ENCODE measurements at regions not wholly inside any gene's neighbourhood (a gene's known extent, or its start where the extent isn't known, plus 50 kb on each side); places are given as distances from the start of the nearest gene placed in this dataset.

DNA sequence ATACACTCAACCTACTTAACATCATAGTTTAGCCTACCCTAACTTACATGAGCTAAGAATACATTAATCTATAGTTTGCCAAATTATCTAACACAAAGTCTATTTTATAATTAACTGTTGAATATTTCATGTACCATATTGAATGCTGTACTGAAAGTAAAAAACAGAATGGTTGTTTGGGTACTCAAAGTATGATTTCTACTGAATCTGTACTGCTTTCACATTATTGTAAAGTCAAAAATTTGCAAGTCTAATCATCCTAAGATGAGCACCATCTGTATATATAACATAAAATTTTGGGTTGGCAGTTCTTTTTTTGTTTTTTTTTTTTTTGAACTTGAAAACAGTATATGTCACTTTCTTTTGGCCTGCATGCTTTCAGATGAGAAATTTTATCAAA lies 1212.6 kb downstream of the SLITRK5 start:
- TF ChIP-seq, protein P1, sequence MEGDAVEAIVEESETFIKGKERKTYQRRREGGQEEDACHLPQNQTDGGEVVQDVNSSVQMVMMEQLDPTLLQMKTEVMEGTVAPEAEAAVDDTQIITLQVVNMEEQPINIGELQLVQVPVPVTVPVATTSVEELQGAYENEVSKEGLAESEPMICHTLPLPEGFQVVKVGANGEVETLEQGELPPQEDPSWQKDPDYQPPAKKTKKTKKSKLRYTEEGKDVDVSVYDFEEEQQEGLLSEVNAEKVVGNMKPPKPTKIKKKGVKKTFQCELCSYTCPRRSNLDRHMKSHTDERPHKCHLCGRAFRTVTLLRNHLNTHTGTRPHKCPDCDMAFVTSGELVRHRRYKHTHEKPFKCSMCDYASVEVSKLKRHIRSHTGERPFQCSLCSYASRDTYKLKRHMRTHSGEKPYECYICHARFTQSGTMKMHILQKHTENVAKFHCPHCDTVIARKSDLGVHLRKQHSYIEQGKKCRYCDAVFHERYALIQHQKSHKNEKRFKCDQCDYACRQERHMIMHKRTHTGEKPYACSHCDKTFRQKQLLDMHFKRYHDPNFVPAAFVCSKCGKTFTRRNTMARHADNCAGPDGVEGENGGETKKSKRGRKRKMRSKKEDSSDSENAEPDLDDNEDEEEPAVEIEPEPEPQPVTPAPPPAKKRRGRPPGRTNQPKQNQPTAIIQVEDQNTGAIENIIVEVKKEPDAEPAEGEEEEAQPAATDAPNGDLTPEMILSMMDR (tag by site-specific recombination; IDR thresholded peaks at IDR 0.05): no peak
- TF ChIP-seq HOXA7 (CRISPR knock-in tag; IDR thresholded peaks at IDR 0.05; ENCODE audit: borderline replicate concordance): no peak
- TF ChIP-seq, protein P2, sequence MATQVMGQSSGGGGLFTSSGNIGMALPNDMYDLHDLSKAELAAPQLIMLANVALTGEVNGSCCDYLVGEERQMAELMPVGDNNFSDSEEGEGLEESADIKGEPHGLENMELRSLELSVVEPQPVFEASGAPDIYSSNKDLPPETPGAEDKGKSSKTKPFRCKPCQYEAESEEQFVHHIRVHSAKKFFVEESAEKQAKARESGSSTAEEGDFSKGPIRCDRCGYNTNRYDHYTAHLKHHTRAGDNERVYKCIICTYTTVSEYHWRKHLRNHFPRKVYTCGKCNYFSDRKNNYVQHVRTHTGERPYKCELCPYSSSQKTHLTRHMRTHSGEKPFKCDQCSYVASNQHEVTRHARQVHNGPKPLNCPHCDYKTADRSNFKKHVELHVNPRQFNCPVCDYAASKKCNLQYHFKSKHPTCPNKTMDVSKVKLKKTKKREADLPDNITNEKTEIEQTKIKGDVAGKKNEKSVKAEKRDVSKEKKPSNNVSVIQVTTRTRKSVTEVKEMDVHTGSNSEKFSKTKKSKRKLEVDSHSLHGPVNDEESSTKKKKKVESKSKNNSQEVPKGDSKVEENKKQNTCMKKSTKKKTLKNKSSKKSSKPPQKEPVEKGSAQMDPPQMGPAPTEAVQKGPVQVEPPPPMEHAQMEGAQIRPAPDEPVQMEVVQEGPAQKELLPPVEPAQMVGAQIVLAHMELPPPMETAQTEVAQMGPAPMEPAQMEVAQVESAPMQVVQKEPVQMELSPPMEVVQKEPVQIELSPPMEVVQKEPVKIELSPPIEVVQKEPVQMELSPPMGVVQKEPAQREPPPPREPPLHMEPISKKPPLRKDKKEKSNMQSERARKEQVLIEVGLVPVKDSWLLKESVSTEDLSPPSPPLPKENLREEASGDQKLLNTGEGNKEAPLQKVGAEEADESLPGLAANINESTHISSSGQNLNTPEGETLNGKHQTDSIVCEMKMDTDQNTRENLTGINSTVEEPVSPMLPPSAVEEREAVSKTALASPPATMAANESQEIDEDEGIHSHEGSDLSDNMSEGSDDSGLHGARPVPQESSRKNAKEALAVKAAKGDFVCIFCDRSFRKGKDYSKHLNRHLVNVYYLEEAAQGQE (tag by site-specific recombination; IDR thresholded peaks at IDR 0.05): no peak
- no peak for TF ChIP-seq TCF7L2 (IDR thresholded peaks at IDR 0.05; ENCODE audit: borderline replicate concordance, low read depth, low read length)
- TF ChIP-seq ZNF76 (tag by site-specific recombination; IDR thresholded peaks at IDR 0.05; ENCODE audit: borderline replicate concordance, low read depth): no peak
- TF ChIP-seq, protein P3, sequence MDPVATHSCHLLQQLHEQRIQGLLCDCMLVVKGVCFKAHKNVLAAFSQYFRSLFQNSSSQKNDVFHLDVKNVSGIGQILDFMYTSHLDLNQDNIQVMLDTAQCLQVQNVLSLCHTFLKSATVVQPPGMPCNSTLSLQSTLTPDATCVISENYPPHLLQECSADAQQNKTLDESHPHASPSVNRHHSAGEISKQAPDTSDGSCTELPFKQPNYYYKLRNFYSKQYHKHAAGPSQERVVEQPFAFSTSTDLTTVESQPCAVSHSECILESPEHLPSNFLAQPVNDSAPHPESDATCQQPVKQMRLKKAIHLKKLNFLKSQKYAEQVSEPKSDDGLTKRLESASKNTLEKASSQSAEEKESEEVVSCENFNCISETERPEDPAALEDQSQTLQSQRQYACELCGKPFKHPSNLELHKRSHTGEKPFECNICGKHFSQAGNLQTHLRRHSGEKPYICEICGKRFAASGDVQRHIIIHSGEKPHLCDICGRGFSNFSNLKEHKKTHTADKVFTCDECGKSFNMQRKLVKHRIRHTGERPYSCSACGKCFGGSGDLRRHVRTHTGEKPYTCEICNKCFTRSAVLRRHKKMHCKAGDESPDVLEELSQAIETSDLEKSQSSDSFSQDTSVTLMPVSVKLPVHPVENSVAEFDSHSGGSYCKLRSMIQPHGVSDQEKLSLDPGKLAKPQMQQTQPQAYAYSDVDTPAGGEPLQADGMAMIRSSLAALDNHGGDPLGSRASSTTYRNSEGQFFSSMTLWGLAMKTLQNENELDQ (tag by site-specific recombination; IDR thresholded peaks at IDR 0.05; ENCODE audit: low read depth): no peak
- TF ChIP-seq, protein P4, sequence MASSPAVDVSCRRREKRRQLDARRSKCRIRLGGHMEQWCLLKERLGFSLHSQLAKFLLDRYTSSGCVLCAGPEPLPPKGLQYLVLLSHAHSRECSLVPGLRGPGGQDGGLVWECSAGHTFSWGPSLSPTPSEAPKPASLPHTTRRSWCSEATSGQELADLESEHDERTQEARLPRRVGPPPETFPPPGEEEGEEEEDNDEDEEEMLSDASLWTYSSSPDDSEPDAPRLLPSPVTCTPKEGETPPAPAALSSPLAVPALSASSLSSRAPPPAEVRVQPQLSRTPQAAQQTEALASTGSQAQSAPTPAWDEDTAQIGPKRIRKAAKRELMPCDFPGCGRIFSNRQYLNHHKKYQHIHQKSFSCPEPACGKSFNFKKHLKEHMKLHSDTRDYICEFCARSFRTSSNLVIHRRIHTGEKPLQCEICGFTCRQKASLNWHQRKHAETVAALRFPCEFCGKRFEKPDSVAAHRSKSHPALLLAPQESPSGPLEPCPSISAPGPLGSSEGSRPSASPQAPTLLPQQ (tag by site-specific recombination; IDR thresholded peaks at IDR 0.05): no peak
- TF ChIP-seq KLF1 (tag by site-specific recombination; IDR thresholded peaks at IDR 0.05): no peak
- no peak for TF ChIP-seq ZNF350 (tag by site-specific recombination; IDR thresholded peaks at IDR 0.05)
- TF ChIP-seq PRDM1 (tag by site-specific recombination; IDR thresholded peaks at IDR 0.05): no peak
- TF ChIP-seq KLF10 (tag by site-specific recombination; IDR thresholded peaks at IDR 0.05): no peak

Data from HEK293 (cell line).